H1 (cell line): ENCODE measurements at regions not wholly inside any gene's neighbourhood (a gene's known extent, or its start where the extent isn't known, plus 50 kb on each side); places are given as distances from the start of the nearest gene placed in this dataset.

ENCODE experiments used
- CTCF ChIA-PET: fragments of 300-600 bp; sonication (Branson Sonifier 250); formaldehyde crosslinking; loops from one replicate; lab custom pipeline; 2021; ENCODE audit not compliant: partially characterized antibody; lab: Charles Lee
- POLR2A ChIA-PET: fragments of 300-600 bp; sonication (Branson Sonifier 250); formaldehyde crosslinking; loops from one replicate; lab custom pipeline; 2021; ENCODE audit warnings: inconsistent platforms; ENCODE audit not compliant: partially characterized antibody; lab: Charles Lee
- DNase-seq, 2 experiments: peaks; one replicate each; pipeline versions ENCODE4 v3.0.0 to v3.0.0-alpha.2; 2010 to 2022; ENCODE audit warnings: low spot score in 2 of 2, low read depth in 1 of 2, mixed read lengths in 1 of 2
- FAIRE-seq: peaks from 2 replicates; lab custom pipeline; 2011; peaks lifted over from hg19 to GRCh38; lab: Jason Lieb, UNC
- H2AFZ ChIP-seq: 2 replicates; pipeline ENCODE4 v1.8.1; 2012; ENCODE audit warnings: low read length, inconsistent platforms
- H2AK5ac ChIP-seq: 2 replicates; pipeline ENCODE4 v1.6.1; 2013; ENCODE audit warnings: low read depth, low read length
- H2BK120ac ChIP-seq: replicated peaks from 2 replicates; pipeline ENCODE3; 2013; ENCODE audit warnings: low read depth, low read length, inconsistent platforms
- H2BK12ac ChIP-seq: 2 replicates; pipeline ENCODE4 v1.6.1; 2013; ENCODE audit warnings: low read depth, low read length
- H2BK15ac ChIP-seq: 2 replicates; pipeline ENCODE4 v1.6.1; 2013; ENCODE audit warnings: low read length
- H2BK20ac ChIP-seq: 2 replicates; pipeline ENCODE4 v1.6.1; 2013; ENCODE audit warnings: low read length
- H2BK5ac ChIP-seq: 2 replicates; pipeline ENCODE4 v1.6.1; 2013; ENCODE audit warnings: low read depth, low read length
- H3K14ac ChIP-seq: 2 replicates; pipeline ENCODE4 v1.6.1; 2013; ENCODE audit warnings: inconsistent platforms; ENCODE audit not compliant: insufficient read length
- H3K18ac ChIP-seq: 2 replicates; pipeline ENCODE4 v1.6.1; 2013; ENCODE audit warnings: low read length; ENCODE audit errors: extremely low read depth
- H3K23ac ChIP-seq: 2 replicates; pipeline ENCODE4 v1.6.1; 2013; ENCODE audit warnings: inconsistent platforms; ENCODE audit not compliant: insufficient read length
- H3K23me2 ChIP-seq: 2 replicates; pipeline ENCODE4 v1.6.1; 2013; ENCODE audit warnings: low read depth, low read length
- H3K27ac ChIP-seq: 2 replicates; pipeline ENCODE4 v1.6.1; 2011; ENCODE audit warnings: low read depth, low read length, inconsistent platforms
- H3K27me3 ChIP-seq, 4 experiments: replicated peaks in 1 of 4; 1 replicate in 1 of 4; 2 replicates in 3 of 4; pipeline versions ENCODE4 v1.6.1 to v1.8.1; 2011 to 2013; ENCODE audit warnings: low read length in 3 of 4, mild to moderate bottlenecking in 3 of 4, inconsistent platforms in 2 of 4, mixed read lengths in 2 of 4, moderate library complexity in 1 of 4; ENCODE audit not compliant: control insufficient read depth in 3 of 4, insufficient read depth in 3 of 4; ENCODE audit errors: extremely low read depth in 1 of 4
- H3K36me3 ChIP-seq, 4 experiments: 2 replicates each; pipeline versions ENCODE4 v1.6.1 to v1.8.1; 2011 to 2013; ENCODE audit warnings: mild to moderate bottlenecking in 4 of 4, low read length in 3 of 4, moderate library complexity in 2 of 4, control low read depth in 1 of 4, inconsistent platforms in 1 of 4; ENCODE audit not compliant: insufficient read depth in 4 of 4, control insufficient read depth in 2 of 4
- H3K4ac ChIP-seq: replicated peaks from 2 replicates; pipeline ENCODE3; 2013; ENCODE audit warnings: low read length, low read depth, mixed read lengths, inconsistent platforms; ENCODE audit not compliant: insufficient read length
- H3K4me1 ChIP-seq, 4 experiments: replicated peaks in 1 of 4; 1 replicate in 1 of 4; 2 replicates in 3 of 4; pipeline versions ENCODE4 v1.6.1 to v1.8.1; 2011 to 2013; ENCODE audit warnings: low read length in 3 of 4, inconsistent platforms in 2 of 4, mixed read lengths in 1 of 4; ENCODE audit not compliant: insufficient read depth in 4 of 4, control insufficient read depth in 3 of 4
- H3K4me2 ChIP-seq, 2 experiments: 2 replicates each; pipeline versions ENCODE4 v1.6.1 to v1.8.1; 2011 to 2013; ENCODE audit warnings: low read depth in 2 of 2, low read length in 2 of 2, control low read depth in 1 of 2, inconsistent platforms in 1 of 2, mild to moderate bottlenecking in 1 of 2; ENCODE audit not compliant: insufficient read depth in 1 of 2
- H3K4me3 ChIP-seq, 4 experiments: fragments of 200-600, 300-600 bp in 1 of 4; sonication (generic), shearing (Covaris generic), sonication (Bioruptor Twin) in 1 of 4; 2 replicates each; pipeline versions ENCODE4 v1.5.1 to v1.8.1; 2011 to 2016; ENCODE audit warnings: low read length in 4 of 4, low read depth in 3 of 4, control low read depth in 2 of 4, inconsistent platforms in 2 of 4, mild to moderate bottlenecking in 2 of 4, mixed read lengths in 1 of 4, moderate library complexity in 1 of 4; ENCODE audit not compliant: insufficient read depth in 2 of 4; ENCODE audit errors: extremely low read depth in 1 of 4
- H3K56ac ChIP-seq: replicated peaks from 2 replicates; pipeline ENCODE3; 2013; ENCODE audit warnings: low read depth, mild to moderate bottlenecking, mixed read lengths, low read length, inconsistent platforms; ENCODE audit not compliant: insufficient read length
- H3K79me1 ChIP-seq: 2 replicates; pipeline ENCODE4 v1.6.1; 2013; ENCODE audit warnings: low read depth, low read length, control low read depth
- H3K79me2 ChIP-seq, 2 experiments: 2 replicates each; pipeline versions ENCODE4 v1.6.1 to v1.8.1; 2012 to 2013; ENCODE audit warnings: low read length in 2 of 2, mild to moderate bottlenecking in 2 of 2, inconsistent platforms in 1 of 2; ENCODE audit not compliant: insufficient read depth in 2 of 2, control insufficient read depth in 1 of 2
- H3K9ac ChIP-seq, 4 experiments: replicated peaks in 1 of 4; 1 replicate in 1 of 4; 2 replicates in 3 of 4; pipeline versions ENCODE4 v1.6.1 to v1.8.1; 2011 to 2013; ENCODE audit warnings: low read depth in 3 of 4, low read length in 3 of 4, control low read depth in 2 of 4, mild to moderate bottlenecking in 2 of 4, moderate library complexity in 2 of 4, inconsistent platforms in 1 of 4; ENCODE audit errors: extremely low read depth in 1 of 4
- H3K9me3 ChIP-seq, 2 experiments: 2 replicates each; pipeline versions ENCODE4 v1.6.1 to v1.8.1; 2012 to 2013; ENCODE audit warnings: mild to moderate bottlenecking in 2 of 2, moderate library complexity in 2 of 2, control low read depth in 1 of 2, inconsistent platforms in 1 of 2, low read depth in 1 of 2, low read length in 1 of 2, mixed read lengths in 1 of 2; ENCODE audit not compliant: insufficient read depth in 2 of 2
- H4K20me1 ChIP-seq, 2 experiments: replicated peaks in 1 of 2; 2 replicates each; pipeline versions ENCODE3 to v1.8.1; 2011 to 2013; ENCODE audit warnings: inconsistent platforms in 2 of 2, low read length in 2 of 2, mild to moderate bottlenecking in 1 of 2; ENCODE audit not compliant: insufficient read depth in 2 of 2, control insufficient read depth in 1 of 2
- H4K5ac ChIP-seq: 2 replicates; pipeline ENCODE4 v1.6.1; 2013; ENCODE audit warnings: low read length, low read depth, mixed read lengths, inconsistent platforms; ENCODE audit not compliant: insufficient read length
- H4K8ac ChIP-seq: 2 replicates; pipeline ENCODE4 v1.8.0; 2013; ENCODE audit warnings: mild to moderate bottlenecking, moderate library complexity, low read length, inconsistent platforms; ENCODE audit not compliant: insufficient read depth; ENCODE audit errors: extremely low read depth
- H4K91ac ChIP-seq: replicated peaks from 2 replicates; pipeline ENCODE3; 2013; ENCODE audit warnings: low read length, mixed read lengths, inconsistent platforms; ENCODE audit not compliant: insufficient read length
- ASH2L ChIP-seq: fragments of 200-600, 300-600 bp; sonication (generic); IDR thresholded peaks from one replicate; pipeline ENCODE4 v1.7.1; 2017; ENCODE audit warnings: low read length
- BCL11A ChIP-seq, 2 experiments: IDR thresholded peaks; one replicate each; pipeline ENCODE4 v1.6.1; 2011; ENCODE audit warnings: low read depth in 2 of 2, low read length in 2 of 2, mild to moderate bottlenecking in 2 of 2
- CBX5 ChIP-seq: fragments of 300-800, 300-1000 bp; sonication (generic); IDR thresholded peaks from 2 replicates; pipeline ENCODE4 v1.7.1; 2016; ENCODE audit warnings: antibody characterized with exemption, low read length, low read depth
- RAD21 ChIP-seq, 2 experiments: IDR thresholded peaks in 1 of 2; conservative IDR thresholded peaks in 1 of 2; 2 replicates each; pipeline ENCODE4 v1.6.1; 2011; ENCODE audit warnings: low read depth in 2 of 2, low read length in 2 of 2, improper control_type of control experiment in 1 of 2, inconsistent platforms in 1 of 2, mild to moderate bottlenecking in 1 of 2, moderate library complexity in 1 of 2
- TEAD4 ChIP-seq: IDR thresholded peaks from 2 replicates; pipeline ENCODE4 v1.6.1; 2012; ENCODE audit warnings: low read depth, low read length, inconsistent platforms, mixed read lengths
- ZNF274 ChIP-seq: IDR thresholded peaks from 2 replicates; pipeline ENCODE4 v1.7.0; 2012; ENCODE audit warnings: low read length, borderline replicate concordance; ENCODE audit errors: extremely low read depth
- WGBS, 2 experiments: shearing (Covaris generic) in 1 of 2; methylation state at CpG; one replicate each; pipeline versions ENCODE4 v1.1.6 to v1.1.7; 2013 to 2015; ENCODE audit warnings: low lambda C conversion rate in 2 of 2, mixed read lengths in 2 of 2, inconsistent platforms in 1 of 2, low coverage in 1 of 2, missing lambda C conversion rate in 1 of 2; ENCODE audit not compliant: insufficient replicate concordance in 2 of 2, insufficient coverage in 1 of 2, insufficient read length in 1 of 2; ENCODE audit errors: extremely low coverage in 1 of 2, missing lambda C conversion rate in 1 of 2; 5-methylcytosine and 5-hydroxymethylcytosine counted together

DNA sequence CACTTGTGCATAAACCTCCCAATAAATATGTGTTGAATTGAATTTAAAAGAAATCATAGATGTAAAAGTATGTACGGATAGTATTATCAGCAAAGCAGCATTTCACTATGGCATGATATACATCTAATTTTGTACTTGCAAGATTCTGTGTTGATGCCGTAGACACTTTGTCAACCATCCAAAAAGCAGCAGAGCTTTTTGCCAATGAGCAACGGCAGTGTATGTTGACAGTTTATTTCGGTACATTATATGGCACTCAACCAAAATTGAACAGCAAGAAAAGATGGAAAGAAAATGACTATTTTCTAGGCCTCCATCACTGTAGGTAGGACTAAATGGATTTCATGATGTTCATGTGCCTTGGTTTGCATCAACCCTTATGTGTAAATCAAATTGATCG lies 543.7 kb downstream of the DACH1 start:
- no peak overlapping the region for H3K23ac ChIP-seq
- H2BK20ac ChIP-seq: no peak overlapping the region
- DNase-seq: no peak
- H3K23me2 ChIP-seq: no peaks in the 10 kb centered on the region
- CTCF ChIA-PET: interaction anchor here (1.9 kb wide), 1 partner anchor 8 kb away, joined by 4 read pairs; no protein-coding TSS in a partner anchor
- no peaks in the 10 kb centered on the region for H4K20me1 ChIP-seq
- H3K27ac ChIP-seq: no peak overlapping the region
- H3K4me2 ChIP-seq: no peak overlapping the region
- no peak overlapping the region for H2BK120ac ChIP-seq
- 89% methylated on average over 5 of the region's 5 CpGs; no CpG with 5 or more reads in 1 of the 2 experiments for WGBS, 2 experiments
- no peak overlapping the region for H3K14ac ChIP-seq
- no peak overlapping the region for H2BK12ac ChIP-seq
- no peaks in the 10 kb centered on the region for H3K79me1 ChIP-seq
- no peak for TF ChIP-seq TEAD4
- no peak for TF ChIP-seq RAD21 (IDR thresholded peaks at IDR 0.05 in 1 of 2, conservative IDR thresholded peaks at IDR 0.05 in 1 of 2; ENCODE audit: low read depth in 2 of 2, low read length in 2 of 2)
- TF ChIP-seq ASH2L: no peak
- TF ChIP-seq BCL11A (IDR thresholded peaks at IDR 0.05; ENCODE audit: low read depth in 2 of 2, low read length in 2 of 2): no peak
- no peak for TF ChIP-seq ZNF274
- TF ChIP-seq CBX5: no peak
- no peak overlapping the region for H3K9ac ChIP-seq
- H3K18ac ChIP-seq: no peak overlapping the region
- no peak overlapping the region for H4K8ac ChIP-seq
- H3K4me1 ChIP-seq: no peaks in the 10 kb centered on the region
- H3K36me3 ChIP-seq: no peaks in the 10 kb centered on the region
- H4K91ac ChIP-seq: no peak overlapping the region
- POLR2A ChIA-PET: no interaction called here
- H3K27me3 ChIP-seq: no peaks in the 10 kb centered on the region
- H3K9me3 ChIP-seq: peaks cover 3% of the 10 kb centered on the region in 2 experiments; a peak in 2 of 4 replicates
- no peak overlapping the region for H4K5ac ChIP-seq
- no peak overlapping the region for H3K56ac ChIP-seq
- H2BK15ac ChIP-seq: no peak overlapping the region
- no peaks in the 10 kb centered on the region for H3K79me2 ChIP-seq
- no peak overlapping the region for H3K4ac ChIP-seq
- H2BK5ac ChIP-seq: no peak overlapping the region
- H2AFZ ChIP-seq: no peak overlapping the region
- H3K4me3 ChIP-seq: no peak overlapping the region
- no peak overlapping the region for H2AK5ac ChIP-seq
- no peak for FAIRE-seq
